Tibial nerve (tissue), 4 donors: ENCODE measurements at regions not wholly inside any gene's neighbourhood (a gene's known extent, or its start where the extent isn't known, plus 50 kb on each side); places are given as distances from the start of the nearest gene placed in this dataset.

ENCODE experiments used
- DNase-seq, 2 donors: peaks; one replicate each; pipeline ENCODE4 v3.0.0-alpha.2; 2019; ENCODE audit warnings: low spot score in 2 of 2
- H3K27ac ChIP-seq, 4 donors: fragments of 200-600 bp; sonication (generic) in 3 of 4; one replicate each; pipeline ENCODE4 v1.5.1; 2017 to 2019; ENCODE audit warnings: mild to moderate bottlenecking in 1 of 4
- H3K27me3 ChIP-seq, 2 donors: fragments of 200-600 bp; sonication (generic) in 1 of 2; one replicate each; pipeline versions ENCODE4 v1.5.1 to v1.6.0; 2017 to 2019
- H3K36me3 ChIP-seq, 3 donors: fragments of 200-600 bp; sonication (generic); one replicate each; pipeline ENCODE4 v1.5.1; 2018 to 2019
- H3K4me1 ChIP-seq, 4 donors: fragments of 200-600 bp; sonication (generic) in 3 of 4; one replicate each; pipeline ENCODE4 v1.5.1; 2017 to 2019
- H3K4me3 ChIP-seq, 4 donors: fragments of 200-600 bp; sonication (generic) in 3 of 4; one replicate each; pipeline ENCODE4 v1.5.1; 2017 to 2019; ENCODE audit warnings: mild to moderate bottlenecking in 1 of 4, moderate library complexity in 1 of 4
- H3K9me3 ChIP-seq, 4 donors: fragments of 200-600 bp; sonication (generic) in 3 of 4; one replicate each; pipeline ENCODE4 v1.5.1; 2017 to 2019
- EP300 ChIP-seq, 2 donors: sonication (generic); formaldehyde crosslinking; IDR thresholded peaks; one replicate each; pipeline ENCODE4 v1.6.1; 2017; ENCODE audit warnings: antibody characterized with exemption in 2 of 2, mild to moderate bottlenecking in 1 of 2
- POLR2A ChIP-seq, 2 donors: fragments of 450-650 bp; IDR thresholded peaks; one replicate each; pipeline ENCODE4 v1.6.1; 2017; ENCODE audit warnings: antibody characterized with exemption in 2 of 2, mild to moderate bottlenecking in 2 of 2, moderate library complexity in 2 of 2
- WGBS, 2 donors: methylation state at CpG; one replicate each; pipeline ENCODE4 v1.1.5; 2018; 5-methylcytosine and 5-hydroxymethylcytosine counted together
- TF ChIP-seq, protein P1 (sequence below), 5 experiments: fragments of 200-600 bp in 3 of 5; fragments of 450-650 bp in 2 of 5; sonication (generic) in 3 of 5; IDR thresholded peaks; one replicate each; pipeline ENCODE4 v1.5.1; 2016 to 2019; ENCODE audit warnings: antibody characterized with exemption in 5 of 5, mild to moderate bottlenecking in 3 of 5, moderate library complexity in 2 of 5

DNA sequence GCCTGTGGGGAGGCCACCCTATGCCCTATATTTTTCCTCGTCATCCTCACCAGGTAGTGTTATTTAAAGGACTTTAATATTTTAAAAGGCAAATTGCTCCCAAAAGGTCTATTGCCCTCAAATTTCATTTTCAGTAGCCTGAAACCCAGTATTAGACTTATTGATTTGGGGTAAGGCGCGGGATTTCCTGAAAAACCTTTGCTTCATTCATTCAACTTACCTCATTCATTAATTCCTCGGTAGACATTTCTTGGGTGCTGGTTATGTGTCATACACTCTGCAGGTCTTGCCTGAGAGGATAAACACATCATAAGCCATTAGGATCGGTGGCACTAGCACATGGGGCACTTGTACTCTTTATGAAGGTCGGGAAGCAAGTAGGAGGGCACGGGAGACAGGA lies 99.2 kb downstream of the ARF6 start:
- Histone ChIP-seq H3K9me3 (no peaks in the 10 kb centered on the region), H3K4me1 (peaks cover 0 to 3% (median under 1%) of the 10 kb centered on the region in 4 donors), H3K36me3 (no peaks in the 10 kb centered on the region), H3K27me3 (no peaks in the 10 kb centered on the region), H3K4me3 (no peak overlapping the region), H3K27ac (no peak overlapping the region)
- no peak for DNase-seq
- TF ChIP-seq, protein P1, sequence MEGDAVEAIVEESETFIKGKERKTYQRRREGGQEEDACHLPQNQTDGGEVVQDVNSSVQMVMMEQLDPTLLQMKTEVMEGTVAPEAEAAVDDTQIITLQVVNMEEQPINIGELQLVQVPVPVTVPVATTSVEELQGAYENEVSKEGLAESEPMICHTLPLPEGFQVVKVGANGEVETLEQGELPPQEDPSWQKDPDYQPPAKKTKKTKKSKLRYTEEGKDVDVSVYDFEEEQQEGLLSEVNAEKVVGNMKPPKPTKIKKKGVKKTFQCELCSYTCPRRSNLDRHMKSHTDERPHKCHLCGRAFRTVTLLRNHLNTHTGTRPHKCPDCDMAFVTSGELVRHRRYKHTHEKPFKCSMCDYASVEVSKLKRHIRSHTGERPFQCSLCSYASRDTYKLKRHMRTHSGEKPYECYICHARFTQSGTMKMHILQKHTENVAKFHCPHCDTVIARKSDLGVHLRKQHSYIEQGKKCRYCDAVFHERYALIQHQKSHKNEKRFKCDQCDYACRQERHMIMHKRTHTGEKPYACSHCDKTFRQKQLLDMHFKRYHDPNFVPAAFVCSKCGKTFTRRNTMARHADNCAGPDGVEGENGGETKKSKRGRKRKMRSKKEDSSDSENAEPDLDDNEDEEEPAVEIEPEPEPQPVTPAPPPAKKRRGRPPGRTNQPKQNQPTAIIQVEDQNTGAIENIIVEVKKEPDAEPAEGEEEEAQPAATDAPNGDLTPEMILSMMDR (IDR thresholded peaks at IDR 0.05) = no peak
- no peak for TF ChIP-seq POLR2A (IDR thresholded peaks at IDR 0.05)
- TF ChIP-seq EP300 (IDR thresholded peaks at IDR 0.05) = no peak
- WGBS, 2 donors = 94% methylated on average over 7 of the region's 7 CpGs

DNA sequence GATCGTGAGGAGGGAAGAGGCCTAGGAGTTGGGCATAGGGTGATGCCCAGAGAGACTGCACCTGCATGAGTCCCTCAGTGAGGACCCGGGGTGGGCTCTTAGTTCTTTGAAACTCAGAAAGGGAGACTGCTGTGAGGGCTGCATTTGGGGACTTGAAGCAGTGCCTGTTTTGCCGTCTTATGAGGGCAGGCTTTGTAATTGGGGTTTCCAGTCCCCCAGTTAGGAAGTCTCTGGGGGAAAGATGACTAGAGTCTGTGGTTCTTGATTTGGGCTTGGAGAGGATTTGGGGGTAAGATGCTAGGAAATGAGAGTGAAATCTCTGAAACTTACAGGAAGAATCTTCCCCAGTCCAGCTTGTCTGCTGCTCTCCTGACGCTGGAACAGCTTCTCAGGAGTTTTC lies 99.6 kb downstream of the ARF6 start:
- Histone ChIP-seq H3K4me1 (peaks cover 0 to 3% (median 0%) of the 10 kb centered on the region in 4 donors), H3K27ac (peak overlapping the region in 1 of 4 donors; percentile 68), H3K27me3 (no peaks in the 10 kb centered on the region), H3K4me3 (no peak overlapping the region), H3K9me3 (no peaks in the 10 kb centered on the region), H3K36me3 (no peaks in the 10 kb centered on the region)
- TF ChIP-seq EP300 (IDR thresholded peaks at IDR 0.05) = no peak
- no peak for TF ChIP-seq POLR2A (IDR thresholded peaks at IDR 0.05)
- TF ChIP-seq, protein P1 (IDR thresholded peaks at IDR 0.05) = no peak
- WGBS, 2 donors = 72 to 73% methylated on average over 4 of the region's 4 CpGs
- no peak for DNase-seq

DNA sequence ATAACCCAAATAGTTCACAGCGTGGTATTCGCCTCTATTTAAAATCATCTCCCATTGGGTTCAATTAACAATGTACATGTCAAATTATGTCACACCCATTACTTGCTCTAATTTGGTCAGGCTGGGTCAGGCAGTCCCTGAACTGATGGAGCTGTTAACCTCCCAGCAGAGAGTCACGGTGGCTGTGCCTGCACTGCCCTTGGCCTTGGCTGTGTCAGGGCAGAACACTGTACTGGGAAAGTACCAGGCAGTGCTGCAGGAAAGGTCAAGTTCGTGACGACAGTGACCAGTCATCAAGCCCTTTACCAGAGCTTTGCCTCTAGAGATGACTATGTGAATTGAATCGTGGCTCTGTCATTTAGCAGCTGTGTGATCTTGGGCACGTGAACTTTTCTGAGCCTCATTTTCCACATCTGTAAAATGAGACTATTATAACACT lies 100.0 kb downstream of the ARF6 start:
- H3K36me3 ChIP-seq = no peaks in the 10 kb centered on the region
- 40 to 46% methylated on average over 7 of the region's 7 CpGs for whole genome bisulfite sequencing, 2 donors
- TF ChIP-seq POLR2A (IDR thresholded peaks at IDR 0.05) (no peak), EP300 (IDR thresholded peaks at IDR 0.05) (peak in 1 of 2 donors; percentile 31)
- TF ChIP-seq, protein P1 (IDR thresholded peaks at IDR 0.05) = no peak

DNA sequence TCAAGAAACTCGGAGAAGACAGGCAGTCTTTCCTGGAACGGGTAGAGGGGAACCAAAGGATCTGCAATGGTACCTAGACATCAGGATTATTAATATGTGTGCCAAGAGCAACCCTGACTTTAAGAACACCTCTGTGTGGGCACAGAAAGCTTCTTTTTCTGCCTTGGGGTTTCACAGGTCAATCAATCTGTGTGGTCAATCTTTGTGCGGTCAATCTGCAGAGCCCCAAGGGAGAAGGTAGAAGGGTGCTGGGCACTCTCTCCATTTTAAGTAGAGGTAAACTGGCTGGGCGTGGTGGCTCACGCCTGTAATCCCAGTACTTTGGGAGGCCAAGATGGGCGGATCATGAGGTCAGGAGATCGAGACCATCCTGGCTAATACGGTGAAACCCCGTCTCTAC lies 100.7 kb downstream of the ARF6 start:
- H3K4me1 ChIP-seq = peaks cover 0 to 4% (median under 1%) of the 10 kb centered on the region in 4 donors
- DNase-seq = no peak
- 83 to 87% methylated on average over 9 of the region's 9 CpGs for WGBS, 2 donors
- H3K4me3 ChIP-seq = no peak overlapping the region
- H3K36me3 ChIP-seq = no peaks in the 10 kb centered on the region
- TF ChIP-seq POLR2A (IDR thresholded peaks at IDR 0.05) (no peak), EP300 (IDR thresholded peaks at IDR 0.05) (no peak)
- TF ChIP-seq, protein P1 (IDR thresholded peaks at IDR 0.05) = no peak
- peak overlapping the region in 1 of 4 donors; percentile 68 for H3K27ac ChIP-seq
- no peaks in the 10 kb centered on the region for H3K27me3 ChIP-seq
- H3K9me3 ChIP-seq = no peaks in the 10 kb centered on the region

More for the DNA sequence above, 100.0 kb downstream of the ARF6 start:
- Histone ChIP-seq H3K4me3 (no peak overlapping the region), H3K27me3 (no peaks in the 10 kb centered on the region), H3K9me3 (no peaks in the 10 kb centered on the region), H3K27ac (peak overlapping the region in 1 of 4 donors; percentile 68), H3K4me1 (peaks cover 0 to 3% (median 0%) of the 10 kb centered on the region in 4 donors)
- no peak for DNase-seq

DNA sequence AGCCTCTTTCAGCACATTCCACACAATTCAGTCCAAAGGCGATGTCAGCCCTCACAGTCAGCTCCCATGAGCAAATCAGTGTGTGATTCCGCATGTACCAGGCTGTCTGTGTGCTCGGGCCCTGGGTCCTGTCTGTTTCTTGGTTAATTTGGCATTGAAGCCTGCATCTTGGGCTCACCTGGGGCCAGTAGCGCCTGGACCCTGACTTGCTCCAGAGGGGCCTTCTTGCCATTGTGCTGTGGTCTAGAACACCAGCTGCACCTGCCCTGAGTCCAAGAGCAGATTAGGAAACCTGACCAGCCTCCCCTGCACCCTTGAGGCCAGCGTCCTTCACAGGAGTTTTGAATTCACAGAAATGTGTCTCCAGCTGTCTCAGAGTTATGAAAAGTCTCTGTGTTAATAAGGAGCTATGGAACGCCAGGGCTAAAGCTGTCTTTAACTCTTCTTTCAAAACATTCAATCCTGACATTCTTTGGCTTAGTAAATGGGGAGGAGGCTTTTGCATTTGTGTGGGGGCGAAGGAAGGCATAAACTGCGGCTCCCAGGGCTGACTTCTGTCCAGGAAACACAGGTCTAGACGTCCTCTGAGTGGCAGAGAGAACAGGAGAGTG lies 102.2 kb downstream of the ARF6 start:
- TF ChIP-seq, protein P1 (IDR thresholded peaks at IDR 0.05) = no peak
- TF ChIP-seq EP300 (IDR thresholded peaks at IDR 0.05) = no peak
- no peak for TF ChIP-seq POLR2A (IDR thresholded peaks at IDR 0.05)
- Histone ChIP-seq H3K4me3 (no peak overlapping the region), H3K27ac (no peak overlapping the region), H3K36me3 (no peaks in the 10 kb centered on the region), H3K9me3 (no peaks in the 10 kb centered on the region), H3K4me1 (peaks cover 0 to 18% (median 11%) of the 10 kb centered on the region in 4 donors), H3K27me3 (no peaks in the 10 kb centered on the region)
- 41 to 58% methylated on average over 8 to 9 of the region's 9 CpGs for WGBS, 2 donors
- DNase-seq = no peak
